HEK293 (cell line): ENCODE measurements at regions not wholly inside any gene's neighbourhood (a gene's known extent, or its start where the extent isn't known, plus 50 kb on each side); places are given as distances from the start of the nearest gene placed in this dataset.

Source experiments
- BCL11A ChIP-seq: fragments of 450-650 bp; formaldehyde crosslinking; IDR thresholded peaks from 2 replicates; pipeline ENCODE4 v1.5.1; 2016; ENCODE audit warnings: low read depth, missing biosample characterization, missing genetic modification characterization
- GFI1B ChIP-seq: fragments of 450-650 bp; formaldehyde crosslinking; IDR thresholded peaks from 2 replicates; pipeline ENCODE4 v1.5.1; 2016; ENCODE audit warnings: missing biosample characterization, missing genetic modification characterization
- IKZF3 ChIP-seq: fragments of 450-650 bp; IDR thresholded peaks from 2 replicates; pipeline ENCODE4 v1.5.0; 2018; ENCODE audit warnings: missing biosample characterization, mild to moderate bottlenecking, missing genetic modification characterization, moderate library complexity
- KLF7 ChIP-seq: fragments of 450-650 bp; formaldehyde crosslinking; IDR thresholded peaks from 2 replicates; pipeline ENCODE4 v1.5.1; 2016; ENCODE audit warnings: missing biosample characterization, missing genetic modification characterization, borderline replicate concordance
- RBAK ChIP-seq: fragments of 450-650 bp; formaldehyde crosslinking; IDR thresholded peaks from 2 replicates; pipeline ENCODE4 v1.5.1; 2016; ENCODE audit warnings: missing biosample characterization, missing genetic modification characterization
- SCRT2 ChIP-seq: fragments of 450-650 bp; formaldehyde crosslinking; IDR thresholded peaks from 2 replicates; pipeline ENCODE4 v1.5.1; 2016; ENCODE audit warnings: missing biosample characterization, missing genetic modification characterization
- SETDB1 ChIP-seq: IDR thresholded peaks from one replicate; pipeline ENCODE4 v1.6.1; 2017; ENCODE audit warnings: mild to moderate bottlenecking, low read length, moderate library complexity, mixed read lengths; ENCODE audit not compliant: insufficient read length
- ZFHX2 ChIP-seq: fragments of 450-650 bp; formaldehyde crosslinking; conservative IDR thresholded peaks from 2 replicates; pipeline ENCODE4 v1.5.1; 2016; ENCODE audit warnings: missing biosample characterization, missing genetic modification characterization
- ZFP3 ChIP-seq: fragments of 450-650 bp; formaldehyde crosslinking; IDR thresholded peaks from 2 replicates; pipeline ENCODE4 v1.5.1; 2016; ENCODE audit warnings: low read depth, missing biosample characterization, missing genetic modification characterization
- ZNF133 ChIP-seq: fragments of 450-650 bp; formaldehyde crosslinking; IDR thresholded peaks from 2 replicates; pipeline ENCODE4 v1.5.1; 2016; ENCODE audit warnings: missing biosample characterization, missing genetic modification characterization
- ZNF221 ChIP-seq: fragments of 450-650 bp; formaldehyde crosslinking; IDR thresholded peaks from 2 replicates; pipeline ENCODE4 v1.5.1; 2017; ENCODE audit warnings: missing biosample characterization, missing genetic modification characterization, borderline replicate concordance
- ZNF23 ChIP-seq: fragments of 450-650 bp; formaldehyde crosslinking; IDR thresholded peaks from 2 replicates; pipeline ENCODE4 v1.5.1; 2016; ENCODE audit warnings: missing biosample characterization, missing genetic modification characterization, borderline replicate concordance
- ZNF302 ChIP-seq: fragments of 450-650 bp; formaldehyde crosslinking; IDR thresholded peaks from 2 replicates; pipeline ENCODE4 v1.5.1; 2016; ENCODE audit warnings: missing biosample characterization, missing genetic modification characterization, low read depth
- ZNF341 ChIP-seq: fragments of 450-650 bp; formaldehyde crosslinking; IDR thresholded peaks from 2 replicates; pipeline ENCODE4; 2016; ENCODE audit warnings: low read depth, missing biosample characterization, missing genetic modification characterization
- ZNF394 ChIP-seq: fragments of 450-650 bp; formaldehyde crosslinking; IDR thresholded peaks from 2 replicates; pipeline ENCODE4 v1.5.1; 2016; ENCODE audit warnings: missing biosample characterization, missing genetic modification characterization, mild to moderate bottlenecking, moderate library complexity, borderline replicate concordance
- ZNF48 ChIP-seq: fragments of 450-650 bp; formaldehyde crosslinking; IDR thresholded peaks from 2 replicates; pipeline ENCODE4 v1.5.1; 2016; ENCODE audit warnings: missing biosample characterization, missing genetic modification characterization
- ZNF544 ChIP-seq: fragments of 450-650 bp; formaldehyde crosslinking; IDR thresholded peaks from 2 replicates; pipeline ENCODE4 v1.5.0; 2017; ENCODE audit warnings: missing biosample characterization, missing genetic modification characterization
- ZNF548 ChIP-seq: fragments of 450-650 bp; formaldehyde crosslinking; IDR thresholded peaks from 2 replicates; pipeline ENCODE4 v1.5.1; 2016; ENCODE audit warnings: missing biosample characterization, missing genetic modification characterization
- ZNF610 ChIP-seq: fragments of 450-650 bp; formaldehyde crosslinking; IDR thresholded peaks from 2 replicates; pipeline ENCODE4 v1.5.1; 2016; ENCODE audit warnings: missing biosample characterization, missing genetic modification characterization, borderline replicate concordance
- ZNF624 ChIP-seq: fragments of 450-650 bp; formaldehyde crosslinking; IDR thresholded peaks from 2 replicates; pipeline ENCODE4 v1.5.1; 2017; ENCODE audit warnings: missing biosample characterization, missing genetic modification characterization
- ZNF654 ChIP-seq: fragments of 450-650 bp; formaldehyde crosslinking; IDR thresholded peaks from 2 replicates; pipeline ENCODE4 v1.5.1; 2016; ENCODE audit warnings: low read depth, missing biosample characterization, missing genetic modification characterization
- ZSCAN16 ChIP-seq: fragments of 450-650 bp; formaldehyde crosslinking; IDR thresholded peaks from 2 replicates; pipeline ENCODE4 v1.5.1; 2016; ENCODE audit warnings: missing biosample characterization, missing genetic modification characterization
- TF ChIP-seq, protein P1 (sequence below): fragments of 450-650 bp; formaldehyde crosslinking; IDR thresholded peaks from 2 replicates; pipeline ENCODE4 v1.5.1; 2016; ENCODE audit warnings: missing biosample characterization, missing genetic modification characterization
- TF ChIP-seq, protein P2 (sequence below): fragments of 450-650 bp; formaldehyde crosslinking; IDR thresholded peaks from 2 replicates; pipeline ENCODE4 v1.5.1; 2016; ENCODE audit warnings: missing biosample characterization, missing genetic modification characterization
- TF ChIP-seq, protein P3 (sequence below): fragments of 450-650 bp; formaldehyde crosslinking; conservative IDR thresholded peaks from 2 replicates; pipeline ENCODE4 v1.5.1; 2016; ENCODE audit warnings: low read depth, missing biosample characterization, missing genetic modification characterization
- TF ChIP-seq, protein P4 (sequence below): fragments of 450-650 bp; formaldehyde crosslinking; IDR thresholded peaks from 2 replicates; pipeline ENCODE4 v1.5.0; 2017; ENCODE audit warnings: missing biosample characterization, missing genetic modification characterization, borderline replicate concordance
- TF ChIP-seq, protein P5 (sequence below): fragments of 450-650 bp; IDR thresholded peaks from 2 replicates; pipeline ENCODE4 v1.5.1; 2018; ENCODE audit warnings: missing biosample characterization, missing genetic modification characterization
- TF ChIP-seq, protein P6 (sequence below): fragments of 450-650 bp; formaldehyde crosslinking; IDR thresholded peaks from 2 replicates; pipeline ENCODE4 v1.5.1; 2017; ENCODE audit warnings: missing biosample characterization, missing genetic modification characterization

DNA sequence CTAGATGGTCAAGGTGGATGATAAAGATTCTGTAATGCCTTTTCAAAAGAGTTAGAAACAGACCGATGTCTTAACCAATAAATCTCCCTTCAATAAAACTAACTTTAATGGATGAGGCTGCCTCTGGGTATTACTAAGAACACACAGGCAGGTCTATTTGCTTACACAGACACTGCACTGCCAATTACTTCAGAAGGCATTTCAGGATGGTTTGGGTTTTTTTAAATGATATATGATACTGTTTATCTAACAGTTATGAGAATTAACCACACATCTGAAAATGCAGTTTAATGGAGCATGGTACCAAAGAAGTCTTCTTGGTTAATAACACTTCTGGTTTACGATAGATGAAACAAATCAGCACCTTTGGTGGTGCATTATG is 367.9 kb upstream of the GRAMD2B start (continued):
- peak; percentile 82 for TF ChIP-seq BCL11A (tag by site-specific recombination)
- TF ChIP-seq, protein P1, sequence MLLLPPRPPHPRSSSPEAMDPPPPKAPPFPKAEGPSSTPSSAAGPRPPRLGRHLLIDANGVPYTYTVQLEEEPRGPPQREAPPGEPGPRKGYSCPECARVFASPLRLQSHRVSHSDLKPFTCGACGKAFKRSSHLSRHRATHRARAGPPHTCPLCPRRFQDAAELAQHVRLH (tag by site-specific recombination), result peak; percentile 74
- TF ChIP-seq, protein P2, sequence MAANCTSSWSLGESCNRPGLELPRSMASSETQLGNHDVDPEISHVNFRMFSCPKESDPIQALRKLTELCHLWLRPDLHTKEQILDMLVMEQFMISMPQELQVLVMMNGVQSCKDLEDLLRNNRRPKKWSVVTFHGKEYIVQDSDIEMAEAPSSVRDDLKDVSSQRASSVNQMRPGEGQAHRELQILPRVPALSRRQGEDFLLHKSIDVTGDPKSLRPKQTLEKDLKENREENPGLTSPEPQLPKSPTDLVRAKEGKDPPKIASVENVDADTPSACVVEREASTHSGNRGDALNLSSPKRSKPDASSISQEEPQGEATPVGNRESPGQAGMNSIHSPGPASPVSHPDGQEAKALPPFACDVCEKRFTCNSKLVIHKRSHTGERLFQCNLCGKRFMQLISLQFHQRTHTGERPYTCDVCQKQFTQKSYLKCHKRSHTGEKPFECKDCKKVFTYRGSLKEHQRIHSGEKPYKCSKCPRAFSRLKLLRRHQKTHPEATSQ (tag by site-specific recombination), result no peak
- no peak for TF ChIP-seq SCRT2 (tag by site-specific recombination)
- no peak for TF ChIP-seq SETDB1
- TF ChIP-seq, protein P3, sequence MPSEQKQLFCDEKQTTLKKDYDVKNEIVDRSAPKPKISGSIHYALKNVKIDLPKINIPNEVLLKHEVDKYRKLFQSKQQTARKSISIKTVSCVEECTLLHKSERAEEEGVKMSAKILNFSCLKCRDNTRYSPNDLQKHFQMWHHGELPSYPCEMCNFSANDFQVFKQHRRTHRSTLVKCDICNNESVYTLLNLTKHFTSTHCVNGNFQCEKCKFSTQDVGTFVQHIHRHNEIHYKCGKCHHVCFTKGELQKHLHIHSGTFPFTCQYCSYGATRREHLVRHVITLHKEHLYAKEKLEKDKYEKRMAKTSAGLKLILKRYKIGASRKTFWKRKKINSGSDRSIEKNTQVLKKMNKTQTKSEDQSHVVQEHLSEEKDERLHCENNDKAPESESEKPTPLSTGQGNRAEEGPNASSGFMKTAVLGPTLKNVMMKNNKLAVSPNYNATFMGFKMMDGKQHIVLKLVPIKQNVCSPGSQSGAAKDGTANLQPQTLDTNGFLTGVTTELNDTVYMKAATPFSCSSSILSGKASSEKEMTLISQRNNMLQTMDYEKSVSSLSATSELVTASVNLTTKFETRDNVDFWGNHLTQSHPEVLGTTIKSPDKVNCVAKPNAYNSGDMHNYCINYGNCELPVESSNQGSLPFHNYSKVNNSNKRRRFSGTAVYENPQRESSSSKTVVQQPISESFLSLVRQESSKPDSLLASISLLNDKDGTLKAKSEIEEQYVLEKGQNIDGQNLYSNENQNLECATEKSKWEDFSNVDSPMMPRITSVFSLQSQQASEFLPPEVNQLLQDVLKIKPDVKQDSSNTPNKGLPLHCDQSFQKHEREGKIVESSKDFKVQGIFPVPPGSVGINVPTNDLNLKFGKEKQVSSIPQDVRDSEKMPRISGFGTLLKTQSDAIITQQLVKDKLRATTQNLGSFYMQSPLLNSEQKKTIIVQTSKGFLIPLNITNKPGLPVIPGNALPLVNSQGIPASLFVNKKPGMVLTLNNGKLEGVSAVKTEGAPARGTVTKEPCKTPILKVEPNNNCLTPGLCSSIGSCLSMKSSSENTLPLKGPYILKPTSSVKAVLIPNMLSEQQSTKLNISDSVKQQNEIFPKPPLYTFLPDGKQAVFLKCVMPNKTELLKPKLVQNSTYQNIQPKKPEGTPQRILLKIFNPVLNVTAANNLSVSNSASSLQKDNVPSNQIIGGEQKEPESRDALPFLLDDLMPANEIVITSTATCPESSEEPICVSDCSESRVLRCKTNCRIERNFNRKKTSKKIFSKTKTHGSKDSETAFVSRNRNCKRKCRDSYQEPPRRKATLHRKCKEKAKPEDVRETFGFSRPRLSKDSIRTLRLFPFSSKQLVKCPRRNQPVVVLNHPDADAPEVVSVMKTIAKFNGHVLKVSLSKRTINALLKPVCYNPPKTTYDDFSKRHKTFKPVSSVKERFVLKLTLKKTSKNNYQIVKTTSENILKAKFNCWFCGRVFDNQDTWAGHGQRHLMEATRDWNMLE, result no peak
- no peak for TF ChIP-seq ZNF544 (tag by site-specific recombination)
- TF ChIP-seq KLF7 (tag by site-specific recombination), result no peak
- TF ChIP-seq ZNF624 (tag by site-specific recombination), result no peak
- TF ChIP-seq ZSCAN16 (tag by site-specific recombination), result 0 out of 2 replicates have a peak, but pooled peaks have one; percentile 23
- no peak for TF ChIP-seq ZNF610
- no peak for TF ChIP-seq ZFP3
- no peak for TF ChIP-seq ZNF341
- TF ChIP-seq RBAK (tag by site-specific recombination), result no peak
- no peak for TF ChIP-seq GFI1B (tag by site-specific recombination)
- no peak for TF ChIP-seq ZNF23 (tag by site-specific recombination)
- no peak for TF ChIP-seq ZNF394 (tag by site-specific recombination)
- TF ChIP-seq ZNF302 (tag by site-specific recombination), result no peak
- no peak for TF ChIP-seq ZNF221 (tag by site-specific recombination)
- TF ChIP-seq ZFHX2, result no peak
- TF ChIP-seq, protein P4, sequence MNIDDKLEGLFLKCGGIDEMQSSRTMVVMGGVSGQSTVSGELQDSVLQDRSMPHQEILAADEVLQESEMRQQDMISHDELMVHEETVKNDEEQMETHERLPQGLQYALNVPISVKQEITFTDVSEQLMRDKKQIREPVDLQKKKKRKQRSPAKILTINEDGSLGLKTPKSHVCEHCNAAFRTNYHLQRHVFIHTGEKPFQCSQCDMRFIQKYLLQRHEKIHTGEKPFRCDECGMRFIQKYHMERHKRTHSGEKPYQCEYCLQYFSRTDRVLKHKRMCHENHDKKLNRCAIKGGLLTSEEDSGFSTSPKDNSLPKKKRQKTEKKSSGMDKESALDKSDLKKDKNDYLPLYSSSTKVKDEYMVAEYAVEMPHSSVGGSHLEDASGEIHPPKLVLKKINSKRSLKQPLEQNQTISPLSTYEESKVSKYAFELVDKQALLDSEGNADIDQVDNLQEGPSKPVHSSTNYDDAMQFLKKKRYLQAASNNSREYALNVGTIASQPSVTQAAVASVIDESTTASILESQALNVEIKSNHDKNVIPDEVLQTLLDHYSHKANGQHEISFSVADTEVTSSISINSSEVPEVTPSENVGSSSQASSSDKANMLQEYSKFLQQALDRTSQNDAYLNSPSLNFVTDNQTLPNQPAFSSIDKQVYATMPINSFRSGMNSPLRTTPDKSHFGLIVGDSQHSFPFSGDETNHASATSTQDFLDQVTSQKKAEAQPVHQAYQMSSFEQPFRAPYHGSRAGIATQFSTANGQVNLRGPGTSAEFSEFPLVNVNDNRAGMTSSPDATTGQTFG, result no peak
- no peak for TF ChIP-seq ZNF133
- TF ChIP-seq ZNF48, result no peak
- TF ChIP-seq IKZF3 (tag by site-specific recombination), result peak; percentile 79; the same call in 1 of the 2 replicates
- TF ChIP-seq, protein P5, sequence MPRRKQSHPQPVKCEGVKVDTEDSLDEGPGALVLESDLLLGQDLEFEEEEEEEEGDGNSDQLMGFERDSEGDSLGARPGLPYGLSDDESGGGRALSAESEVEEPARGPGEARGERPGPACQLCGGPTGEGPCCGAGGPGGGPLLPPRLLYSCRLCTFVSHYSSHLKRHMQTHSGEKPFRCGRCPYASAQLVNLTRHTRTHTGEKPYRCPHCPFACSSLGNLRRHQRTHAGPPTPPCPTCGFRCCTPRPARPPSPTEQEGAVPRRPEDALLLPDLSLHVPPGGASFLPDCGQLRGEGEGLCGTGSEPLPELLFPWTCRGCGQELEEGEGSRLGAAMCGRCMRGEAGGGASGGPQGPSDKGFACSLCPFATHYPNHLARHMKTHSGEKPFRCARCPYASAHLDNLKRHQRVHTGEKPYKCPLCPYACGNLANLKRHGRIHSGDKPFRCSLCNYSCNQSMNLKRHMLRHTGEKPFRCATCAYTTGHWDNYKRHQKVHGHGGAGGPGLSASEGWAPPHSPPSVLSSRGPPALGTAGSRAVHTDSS (tag by site-specific recombination), result 0 out of 2 replicates have a peak, but pooled peaks have one; percentile 17
- TF ChIP-seq, protein P6, sequence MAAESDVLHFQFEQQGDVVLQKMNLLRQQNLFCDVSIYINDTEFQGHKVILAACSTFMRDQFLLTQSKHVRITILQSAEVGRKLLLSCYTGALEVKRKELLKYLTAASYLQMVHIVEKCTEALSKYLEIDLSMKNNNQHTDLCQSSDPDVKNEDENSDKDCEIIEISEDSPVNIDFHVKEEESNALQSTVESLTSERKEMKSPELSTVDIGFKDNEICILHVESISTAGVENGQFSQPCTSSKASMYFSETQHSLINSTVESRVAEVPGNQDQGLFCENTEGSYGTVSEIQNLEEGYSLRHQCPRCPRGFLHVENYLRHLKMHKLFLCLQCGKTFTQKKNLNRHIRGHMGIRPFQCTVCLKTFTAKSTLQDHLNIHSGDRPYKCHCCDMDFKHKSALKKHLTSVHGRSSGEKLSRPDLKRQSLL (tag by site-specific recombination), result no peak
- TF ChIP-seq ZNF654 (tag by site-specific recombination), result no peak
- TF ChIP-seq ZNF548 (tag by site-specific recombination), result no peak
